ENCODE measurements at regions not wholly inside any gene's neighbourhood (a gene's known extent, or its start where the extent isn't known, plus 50 kb on each side); places are given as distances from the start of the nearest gene placed in this dataset.

DNA sequence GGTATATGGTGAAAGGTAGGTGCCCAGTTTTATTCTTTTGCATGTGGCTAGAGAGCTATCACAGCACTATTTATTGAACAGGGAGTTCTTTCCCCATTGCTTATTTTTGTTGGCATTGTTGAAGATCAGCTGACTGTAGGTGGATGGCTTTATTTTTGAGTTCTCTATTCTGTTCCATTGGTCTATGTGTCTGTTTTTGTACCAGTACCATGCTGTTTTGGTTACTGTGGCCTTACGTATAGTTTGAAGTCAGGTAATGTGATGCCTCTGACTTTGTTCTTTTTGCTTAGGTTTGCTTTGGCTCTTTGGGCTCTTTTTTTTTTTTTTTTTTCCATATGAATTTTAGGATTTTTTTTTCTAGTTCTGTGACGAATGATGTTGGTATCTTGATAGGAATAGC, 139.2 kb upstream of the CTNNB1 start:
- no peak for DNase-seq (ENCODE audit: low spot score)
- TF ChIP-seq, protein P1, sequence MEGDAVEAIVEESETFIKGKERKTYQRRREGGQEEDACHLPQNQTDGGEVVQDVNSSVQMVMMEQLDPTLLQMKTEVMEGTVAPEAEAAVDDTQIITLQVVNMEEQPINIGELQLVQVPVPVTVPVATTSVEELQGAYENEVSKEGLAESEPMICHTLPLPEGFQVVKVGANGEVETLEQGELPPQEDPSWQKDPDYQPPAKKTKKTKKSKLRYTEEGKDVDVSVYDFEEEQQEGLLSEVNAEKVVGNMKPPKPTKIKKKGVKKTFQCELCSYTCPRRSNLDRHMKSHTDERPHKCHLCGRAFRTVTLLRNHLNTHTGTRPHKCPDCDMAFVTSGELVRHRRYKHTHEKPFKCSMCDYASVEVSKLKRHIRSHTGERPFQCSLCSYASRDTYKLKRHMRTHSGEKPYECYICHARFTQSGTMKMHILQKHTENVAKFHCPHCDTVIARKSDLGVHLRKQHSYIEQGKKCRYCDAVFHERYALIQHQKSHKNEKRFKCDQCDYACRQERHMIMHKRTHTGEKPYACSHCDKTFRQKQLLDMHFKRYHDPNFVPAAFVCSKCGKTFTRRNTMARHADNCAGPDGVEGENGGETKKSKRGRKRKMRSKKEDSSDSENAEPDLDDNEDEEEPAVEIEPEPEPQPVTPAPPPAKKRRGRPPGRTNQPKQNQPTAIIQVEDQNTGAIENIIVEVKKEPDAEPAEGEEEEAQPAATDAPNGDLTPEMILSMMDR (IDR thresholded peaks at IDR 0.05; ENCODE audit: extremely low read depth, missing control alignments): no peak

DNA sequence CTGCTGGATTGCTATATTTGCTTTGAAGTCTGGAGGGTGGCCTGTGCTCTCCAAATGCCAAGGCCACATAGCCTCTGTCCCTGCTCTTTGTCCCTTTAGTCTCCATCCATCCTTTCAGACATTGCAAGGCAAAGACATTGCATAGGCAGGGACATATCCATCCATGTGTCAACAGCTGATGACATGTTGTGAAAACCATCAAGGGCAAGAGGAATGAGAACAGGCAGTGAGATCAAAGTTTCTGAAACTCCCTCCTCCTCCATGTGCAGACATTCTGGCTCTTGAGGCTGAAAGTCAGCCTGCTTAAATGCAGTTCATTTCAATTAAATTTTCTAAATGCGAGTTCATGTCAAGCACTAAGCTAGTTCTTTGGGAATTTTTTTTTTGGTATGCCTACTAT, 135.2 kb upstream of the CTNNB1 start:
- TF ChIP-seq, protein P1 (IDR thresholded peaks at IDR 0.05; ENCODE audit: extremely low read depth, missing control alignments): no peak
- no peak for DNase-seq (ENCODE audit: low spot score)

DNA sequence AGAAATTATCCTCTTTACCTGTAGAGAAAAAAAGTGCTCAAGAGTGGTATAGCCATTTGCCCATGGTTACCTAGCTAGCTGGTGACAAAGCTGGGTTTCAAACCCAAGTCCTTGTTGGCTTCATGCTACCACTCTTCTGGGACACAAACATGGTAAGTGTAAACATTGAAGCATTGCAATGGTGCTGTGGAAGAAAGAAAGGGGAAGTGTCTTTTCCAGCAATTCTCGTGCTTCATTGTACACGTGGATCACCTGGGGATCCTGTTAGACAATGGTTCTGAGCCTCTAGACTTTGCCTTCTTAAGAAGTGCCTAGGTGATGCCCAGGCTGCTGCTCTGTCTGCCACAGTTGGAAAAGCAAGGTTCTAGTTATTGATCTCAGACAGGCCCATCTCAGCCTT, 134.8 kb upstream of the CTNNB1 start:
- DNase-seq (ENCODE audit: low spot score): no peak
- TF ChIP-seq, protein P1 (IDR thresholded peaks at IDR 0.05; ENCODE audit: extremely low read depth, missing control alignments): no peak

DNA sequence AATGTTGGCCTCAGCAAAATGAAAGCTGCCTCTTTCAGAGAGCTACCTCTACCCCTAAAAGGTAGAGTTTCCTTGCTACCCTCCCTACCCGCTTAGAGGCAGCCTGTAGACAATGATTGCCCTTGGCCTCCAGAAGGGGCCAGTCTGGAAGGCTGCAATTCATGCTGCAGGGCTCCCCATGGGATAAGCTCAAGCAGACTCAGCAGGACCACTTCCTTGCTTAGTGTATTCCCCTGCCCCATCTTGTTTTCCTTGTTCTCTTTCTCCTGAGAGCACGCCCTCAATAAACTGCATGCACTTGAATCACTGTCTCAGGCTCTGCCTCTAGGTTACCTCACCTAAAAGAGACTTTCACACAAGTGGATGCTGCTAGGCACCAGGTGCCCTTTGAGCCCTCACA, 134.0 kb upstream of the CTNNB1 start:
- TF ChIP-seq, protein P1 (IDR thresholded peaks at IDR 0.05; ENCODE audit: extremely low read depth, missing control alignments): no peak
- no peak for DNase-seq (ENCODE audit: low spot score)

DNA sequence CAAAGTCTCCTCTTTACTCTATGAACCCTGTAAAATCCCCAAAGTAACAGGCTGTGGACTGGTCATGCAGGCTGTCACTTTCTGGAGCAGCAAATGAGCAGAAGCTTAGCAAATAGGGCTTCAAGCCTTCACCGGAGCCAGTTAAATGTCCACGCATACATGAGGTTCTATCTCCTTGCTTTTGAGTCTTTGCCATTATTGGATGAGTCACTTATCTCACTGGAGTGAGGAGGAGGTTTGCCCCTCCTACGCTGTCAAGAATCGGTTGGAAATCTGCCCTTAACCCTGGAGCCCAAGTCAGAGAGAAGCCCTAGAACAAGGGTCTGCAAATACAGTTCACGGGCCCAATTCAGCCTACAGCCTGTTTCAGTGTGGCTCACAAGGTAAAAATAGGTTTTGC, 126.1 kb upstream of the CTNNB1 start:
- TF ChIP-seq, protein P1 (IDR thresholded peaks at IDR 0.05; ENCODE audit: extremely low read depth, missing control alignments): no peak
- no peak for DNase-seq (ENCODE audit: low spot score)

DNA sequence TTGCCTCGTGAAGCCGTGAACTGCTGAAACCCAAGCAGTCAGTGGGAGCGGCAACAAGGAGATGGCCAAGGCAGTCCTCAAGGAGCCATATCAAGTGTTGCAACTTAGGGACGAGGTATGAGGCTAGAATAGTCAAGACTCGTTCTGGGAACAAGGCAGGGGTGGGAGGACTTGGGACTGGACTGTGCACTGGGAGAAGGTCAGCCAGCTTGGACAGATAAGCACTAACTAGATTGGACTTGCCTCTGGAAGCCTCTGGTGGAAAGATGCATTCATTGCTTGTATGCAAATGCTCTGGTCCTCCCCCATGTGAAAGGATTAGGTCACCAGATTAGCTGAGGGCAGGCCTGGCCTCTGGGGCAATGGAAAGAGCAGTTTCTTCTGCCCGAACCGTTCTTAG, 123.3 kb upstream of the CTNNB1 start:
- DNase-seq (ENCODE audit: low spot score): no peak
- TF ChIP-seq, protein P1 (IDR thresholded peaks at IDR 0.05; ENCODE audit: extremely low read depth, missing control alignments): no peak

DNA sequence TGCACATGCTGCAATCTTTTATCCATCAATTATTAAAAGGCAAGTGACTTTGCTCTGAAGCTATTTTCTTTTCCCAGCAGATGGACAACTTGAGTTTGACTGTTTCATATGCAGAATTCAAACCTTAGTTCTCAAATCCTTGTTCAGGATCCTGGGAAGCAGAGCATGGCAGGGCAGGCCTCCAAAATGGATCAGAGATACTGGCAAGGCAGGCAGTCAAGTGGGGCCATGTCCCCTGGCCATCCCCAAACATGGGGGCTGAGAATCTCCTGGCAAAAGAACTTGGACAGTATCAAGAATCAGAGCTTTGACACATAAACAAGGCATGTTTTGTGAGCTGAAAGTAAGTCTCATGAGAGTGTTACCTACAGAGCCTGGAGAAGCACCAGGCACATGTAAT, 122.9 kb upstream of the CTNNB1 start:
- TF ChIP-seq, protein P1 (IDR thresholded peaks at IDR 0.05; ENCODE audit: extremely low read depth, missing control alignments): no peak
- no peak for DNase-seq (ENCODE audit: low spot score)
